ENCODE measurements at regions not wholly inside any gene's neighbourhood (a gene's known extent, or its start where the extent isn't known, plus 50 kb on each side); places are given as distances from the start of the nearest gene placed in this dataset.

- Histone ChIP-seq H3K79me2 (ENCODE audit: insufficient read depth, low read length) (no peaks in the 10 kb centered on the region), H3K36me3 (replicated peaks in 1 of 2; ENCODE audit: control insufficient read depth in 1 of 2, insufficient read depth in 2 of 2, low read length in 2 of 2) (no peaks in the 10 kb centered on the region), H2AFZ (ENCODE audit: low read length) (peak overlapping the region; percentile 43), H3K4me1 (ENCODE audit: insufficient read depth, low read length) (no peaks in the 10 kb centered on the region), H4K20me1 (ENCODE audit: insufficient read depth, low read length) (no peaks in the 10 kb centered on the region), H3K4me2 (ENCODE audit: low read depth, low read length) (no peak overlapping the region), H3K27ac (ENCODE audit: extremely low read length, insufficient read depth, low read length) (no peak overlapping the region), H3K4me3 (replicated peaks in 1 of 3; ENCODE audit: insufficient read depth in 1 of 3, low read depth in 2 of 3, low read length in 3 of 3) (no peak overlapping the region), H3K9ac (ENCODE audit: insufficient read depth, low read depth, low read length) (no peak overlapping the region), H3K9me3 (ENCODE audit: low read length) (no peaks in the 10 kb centered on the region), H3K27me3 (ENCODE audit: control insufficient read depth in 1 of 2, insufficient read depth in 2 of 2, low read length in 2 of 2) (no peaks in the 10 kb centered on the region)
- CTCF ChIA-PET (ENCODE audit: low intra/inter-chr PET ratio, low total read pairs) = interaction anchor here (1.2 to 3.3 kb wide), 4 partner anchors 12 to 256 kb away, joined by 3 to 28 read pairs (median 4); partner anchors contain the start of gene ALDH7A1
- intact Hi-C loops (cut with micrococcal nuclease; ENCODE audit: unreplicated experiment) (loop anchor here (1.0 kb wide), 3 partner anchors 200 to 261 kb away; partner anchors contain the start of genes ALDH7A1 and PHAX), in situ Hi-C loops (cut with HindIII; ENCODE audit: extremely low pct_ligation_motif_present, low pct_unique_long_range_greater_than_20kb) (loop anchor here (25.0 kb wide), 1 partner anchor 448 kb away; the partner anchor contains the start of gene LMNB1)
- WGBS (ENCODE audit: low lambda C conversion rate) = 7% methylated on average over 4 of the region's 4 CpGs
- DNase-seq (ENCODE audit: low spot score) (peak; percentile 61), ATAC-seq (peak; percentile 36; the same call in 1 of the 3 replicates), FAIRE-seq (peak; percentile 92)
- POLR2A ChIA-PET = no interaction called here
- BruUV-seq (replicated peaks) = no TSS peak
- TF ChIP-seq ZKSCAN8 (CRISPR knock-in tag; IDR thresholded peaks at IDR 0.05; ENCODE audit: borderline replicate concordance) (no peak), ZNF737 (CRISPR knock-in tag; IDR thresholded peaks at IDR 0.05; ENCODE audit: borderline replicate concordance) (no peak), ZNF30 (CRISPR knock-in tag; IDR thresholded peaks at IDR 0.05) (no peak), ZNF263 (CRISPR knock-in tag; IDR thresholded peaks at IDR 0.05) (no peak), SCMH1 (CRISPR knock-in tag; IDR thresholded peaks at IDR 0.05; ENCODE audit: borderline replicate concordance) (no peak), ZNF556 (CRISPR knock-in tag; IDR thresholded peaks at IDR 0.05; ENCODE audit: borderline replicate concordance) (no peak), SYNCRIP (IDR thresholded peaks at IDR 0.05; ENCODE audit: insufficient read depth, low read depth, low read length) (no peak), TCF7 (IDR thresholded peaks at IDR 0.05; ENCODE audit: low read depth) (no peak), CREM (IDR thresholded peaks at IDR 0.05) (no peak), CREM (CRISPR knock-in tag; IDR thresholded peaks at IDR 0.05) (no peak), ZNF616 (CRISPR knock-in tag; IDR thresholded peaks at IDR 0.05; ENCODE audit: low read depth) (no peak), HCFC1 (IDR thresholded peaks at IDR 0.05; ENCODE audit: low read depth, low read length) (no peak), ZNF574 (CRISPR knock-in tag; IDR thresholded peaks at IDR 0.05) (no peak), SRSF1 (optimal IDR thresholded peaks at IDR 0.05; ENCODE audit: low read depth, low read length) (no peak), EZH2 (conservative IDR thresholded peaks at IDR 0.05; ENCODE audit: low read depth, low read length) (no peak), FUBP1 (CRISPR knock-in tag; IDR thresholded peaks at IDR 0.05; ENCODE audit: borderline replicate concordance) (no peak), ZNF12 (CRISPR knock-in tag; IDR thresholded peaks at IDR 0.05) (no peak), ZNF672 (CRISPR knock-in tag; IDR thresholded peaks at IDR 0.05) (no peak)
Measured at GRCh38 chr5:126339215-126339805, 83.9 kb upstream of the GRAMD2B start.

Data from HepG2 (cell line).